ENCODE measurements at regions not wholly inside any gene's neighbourhood (a gene's known extent, or its start where the extent isn't known, plus 50 kb on each side); places are given as distances from the start of the nearest gene placed in this dataset.

GRCh38 chr14:101072070-101072469 is 168.5 kb upstream of the RTL1 start:
- TF ChIP-seq, protein P1, sequence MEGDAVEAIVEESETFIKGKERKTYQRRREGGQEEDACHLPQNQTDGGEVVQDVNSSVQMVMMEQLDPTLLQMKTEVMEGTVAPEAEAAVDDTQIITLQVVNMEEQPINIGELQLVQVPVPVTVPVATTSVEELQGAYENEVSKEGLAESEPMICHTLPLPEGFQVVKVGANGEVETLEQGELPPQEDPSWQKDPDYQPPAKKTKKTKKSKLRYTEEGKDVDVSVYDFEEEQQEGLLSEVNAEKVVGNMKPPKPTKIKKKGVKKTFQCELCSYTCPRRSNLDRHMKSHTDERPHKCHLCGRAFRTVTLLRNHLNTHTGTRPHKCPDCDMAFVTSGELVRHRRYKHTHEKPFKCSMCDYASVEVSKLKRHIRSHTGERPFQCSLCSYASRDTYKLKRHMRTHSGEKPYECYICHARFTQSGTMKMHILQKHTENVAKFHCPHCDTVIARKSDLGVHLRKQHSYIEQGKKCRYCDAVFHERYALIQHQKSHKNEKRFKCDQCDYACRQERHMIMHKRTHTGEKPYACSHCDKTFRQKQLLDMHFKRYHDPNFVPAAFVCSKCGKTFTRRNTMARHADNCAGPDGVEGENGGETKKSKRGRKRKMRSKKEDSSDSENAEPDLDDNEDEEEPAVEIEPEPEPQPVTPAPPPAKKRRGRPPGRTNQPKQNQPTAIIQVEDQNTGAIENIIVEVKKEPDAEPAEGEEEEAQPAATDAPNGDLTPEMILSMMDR (conservative IDR thresholded peaks at IDR 0.05; ENCODE audit: low read length) = no peak
- TF ChIP-seq EZH2phosphoT487 (IDR thresholded peaks at IDR 0.05; ENCODE audit: borderline replicate concordance, low read depth, low read length) = no peak

Data from OCI-LY7 (cell line).